Globus pallidus (tissue), 1 donor: ENCODE measurements at regions not wholly inside any gene's neighbourhood (a gene's known extent, or its start where the extent isn't known, plus 50 kb on each side); places are given as distances from the start of the nearest gene placed in this dataset.
A peak's percentile ranks its signal among the peaks of the same experiment; 100 is the strongest.

ENCODE experiments used
- DNase-seq: peaks from one replicate; pipeline ENCODE4 v3.0.0-alpha.2; 2015; ENCODE audit warnings: low spot score

DNA sequence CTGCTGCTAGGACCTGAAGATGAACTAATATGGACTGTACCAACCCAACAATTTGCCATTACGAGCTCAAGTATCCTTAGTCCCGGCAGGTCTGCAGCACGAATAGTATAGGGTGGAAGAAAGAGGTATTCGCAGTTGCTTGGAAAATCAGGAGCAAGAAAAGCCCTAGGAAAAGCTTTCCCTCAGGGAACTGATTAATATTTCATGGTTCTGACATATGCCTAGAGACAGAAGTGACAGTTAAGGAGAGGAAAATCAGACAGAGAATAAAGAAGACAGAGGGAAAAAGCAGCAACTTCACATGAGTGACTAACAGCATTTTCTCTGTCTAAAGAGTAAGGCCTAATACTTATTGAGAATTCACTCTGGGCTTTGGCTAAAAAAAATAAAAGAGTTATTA, 602.9 kb upstream of the ATP2B1 start:
- no peak for DNase-seq

DNA sequence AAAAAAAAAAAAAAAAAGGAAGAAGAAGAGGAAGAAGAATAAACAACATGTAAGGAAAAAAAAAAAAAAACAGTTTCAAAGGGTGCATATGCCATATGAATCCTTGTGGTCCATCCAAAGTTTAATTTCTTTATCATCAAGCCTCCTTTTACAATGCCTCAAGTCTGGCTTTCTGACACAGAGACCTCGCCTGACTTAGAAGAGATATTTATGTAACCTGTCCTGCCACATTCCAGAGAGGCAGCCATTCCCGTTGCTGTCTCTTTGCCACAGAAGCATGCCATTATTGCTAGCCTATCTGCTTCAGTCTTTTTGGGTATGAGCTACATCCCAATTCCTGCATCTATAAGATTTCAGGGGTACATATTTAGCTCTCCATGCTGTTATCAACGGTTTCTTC, 596.7 kb upstream of the ATP2B1 start:
- no peak for DNase-seq

DNA sequence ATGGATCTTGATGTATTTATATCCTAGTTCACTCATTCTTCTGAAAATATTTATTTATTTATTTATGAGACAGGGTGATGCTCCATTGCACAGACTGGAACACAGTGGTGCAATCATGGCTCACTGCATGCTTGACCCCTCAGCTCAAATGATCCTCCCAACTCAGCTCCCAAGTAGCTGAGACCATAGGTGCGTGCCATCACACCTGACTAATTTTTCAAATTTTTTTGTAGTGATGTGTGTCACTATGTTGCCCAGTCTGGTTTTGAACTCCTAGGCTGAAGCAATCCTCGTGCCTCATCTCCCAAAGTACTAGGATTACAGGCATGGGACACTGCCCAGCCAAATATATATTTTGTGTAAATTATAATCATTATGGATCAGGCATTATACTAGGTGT, 595.6 kb upstream of the ATP2B1 start:
- DNase-seq, result no peak

DNA sequence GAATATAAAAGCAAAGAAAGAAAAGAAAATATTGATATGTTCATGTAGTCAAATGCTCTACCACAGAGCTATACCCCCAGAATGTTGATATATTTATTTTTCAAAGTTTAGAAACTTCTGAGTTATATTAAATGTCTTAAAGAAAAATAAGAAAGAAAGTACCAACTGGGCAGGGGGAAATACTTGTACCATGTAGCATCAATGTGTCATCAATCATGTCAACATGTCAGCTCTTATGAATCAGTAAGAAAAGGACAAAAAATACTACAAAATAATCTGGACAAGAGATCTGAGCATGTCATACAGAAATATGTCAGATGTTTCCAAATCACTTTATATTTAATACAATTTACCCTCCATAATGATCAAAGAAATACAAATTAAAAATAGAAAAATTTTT, 595.1 kb upstream of the ATP2B1 start:
- no peak for DNase-seq

DNA sequence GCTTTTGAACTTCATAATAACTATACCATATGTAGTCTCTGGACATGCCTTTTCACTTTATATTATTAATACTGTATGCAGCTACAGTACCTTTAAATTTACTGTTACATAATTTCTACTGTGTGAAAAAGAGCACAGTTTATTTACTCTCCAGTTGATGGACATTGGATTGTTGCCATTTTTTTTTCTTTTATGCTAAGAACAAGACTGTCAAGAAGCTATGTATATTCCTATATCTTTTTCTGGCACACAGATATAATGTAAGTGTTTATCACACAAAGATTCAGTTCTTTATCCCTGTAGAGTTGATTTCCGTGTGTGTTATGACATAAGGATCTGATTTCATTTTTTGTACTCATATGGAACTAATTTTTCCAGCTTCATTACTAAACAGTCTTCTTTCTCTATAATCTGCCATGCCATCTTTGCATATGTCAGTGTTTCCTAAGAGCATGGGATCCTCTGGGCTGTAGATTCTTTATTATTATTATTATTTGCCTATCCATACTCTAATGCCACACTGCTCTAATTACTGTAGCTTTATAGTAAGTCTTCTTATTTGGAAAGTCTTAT, 593.0 kb upstream of the ATP2B1 start:
- no peak for DNase-seq

DNA sequence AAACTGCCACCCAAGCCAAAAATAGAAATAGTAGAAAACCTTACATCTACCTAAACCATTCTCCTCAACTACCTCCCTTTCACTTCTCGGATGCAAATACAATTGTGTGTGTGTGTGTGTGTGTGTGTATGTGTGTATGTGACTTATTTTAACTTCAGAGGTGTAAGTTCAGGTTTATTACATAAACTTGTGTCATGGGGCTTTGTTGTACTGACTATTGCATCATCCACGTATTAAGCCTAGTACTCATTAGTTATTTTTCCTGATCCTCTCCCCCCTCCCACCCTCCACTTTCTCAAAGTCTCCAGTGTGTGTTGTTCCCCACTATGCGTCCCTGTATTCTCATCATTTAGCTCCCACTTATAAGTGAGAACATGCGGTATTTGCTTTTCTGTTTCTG, 592.5 kb upstream of the ATP2B1 start:
- no peak for DNase-seq

DNA sequence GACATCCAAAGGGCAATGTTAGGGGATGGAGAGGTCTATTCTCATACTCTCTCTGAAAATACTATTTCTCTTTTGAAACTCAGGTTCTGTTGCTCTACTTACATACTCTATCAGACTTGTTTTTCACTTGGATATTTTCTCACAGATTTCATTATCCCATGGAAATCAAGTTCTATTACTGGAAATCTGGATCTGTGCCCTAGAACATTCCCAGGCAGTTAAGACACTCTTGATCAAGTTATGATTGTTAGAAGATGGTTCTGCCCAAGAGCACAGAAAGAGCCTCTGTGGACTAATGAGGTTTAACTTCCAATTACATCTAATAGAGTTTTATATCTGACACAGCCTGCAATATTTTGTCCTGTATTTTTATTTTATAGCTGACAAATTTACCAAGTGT, 591.0 kb upstream of the ATP2B1 start:
- DNase-seq, result no peak

DNA sequence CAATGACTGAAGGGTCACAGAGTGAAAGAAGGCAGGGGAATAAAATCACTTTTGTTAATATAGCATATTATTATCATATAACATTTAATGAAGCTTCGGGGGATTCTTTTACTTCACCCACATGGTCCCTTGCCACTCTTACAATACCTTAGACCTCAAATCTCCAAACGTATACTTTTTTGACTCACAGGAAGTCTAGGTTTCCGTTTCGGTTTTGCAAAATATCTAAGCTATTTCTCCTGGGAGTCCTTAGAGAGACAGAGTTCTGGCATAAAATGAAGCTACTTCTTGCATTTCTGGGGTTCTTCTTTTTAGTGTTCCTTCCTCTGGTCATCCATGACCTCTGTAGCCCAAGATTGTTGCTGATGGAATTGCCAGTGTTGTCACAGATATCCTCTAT, 590.5 kb upstream of the ATP2B1 start:
- no peak for DNase-seq

DNA sequence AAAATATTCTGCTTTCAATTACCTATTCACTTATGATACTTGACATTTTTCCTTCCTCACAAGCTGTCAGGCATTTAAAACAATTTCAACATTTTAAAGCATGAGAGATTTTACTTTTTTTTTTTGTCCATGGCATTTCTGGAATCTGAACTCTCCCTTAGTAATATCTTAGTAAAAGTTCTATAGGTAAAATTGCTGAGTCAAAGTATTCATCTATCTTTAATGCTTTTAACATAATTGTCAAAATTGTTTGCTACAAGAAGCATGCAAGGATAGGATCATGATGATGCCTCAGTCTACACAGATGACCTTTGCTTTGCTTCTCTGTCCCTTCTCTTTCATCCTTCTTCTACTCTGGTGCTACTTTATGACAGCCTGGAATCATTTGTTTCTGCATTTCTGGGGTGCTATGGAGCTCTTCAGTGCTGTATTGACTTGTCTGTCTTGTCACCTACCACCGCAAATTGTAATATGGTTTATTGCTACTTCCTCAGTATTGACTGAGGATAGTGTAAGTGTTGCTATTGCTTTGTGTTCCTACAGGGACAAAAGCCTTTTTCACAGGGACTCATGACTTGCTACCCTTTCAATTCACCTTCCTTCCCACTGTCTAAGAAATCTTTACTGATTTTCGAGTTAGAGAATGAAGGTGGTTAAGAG, 589.8 kb upstream of the ATP2B1 start:
- DNase-seq, result no peak

DNA sequence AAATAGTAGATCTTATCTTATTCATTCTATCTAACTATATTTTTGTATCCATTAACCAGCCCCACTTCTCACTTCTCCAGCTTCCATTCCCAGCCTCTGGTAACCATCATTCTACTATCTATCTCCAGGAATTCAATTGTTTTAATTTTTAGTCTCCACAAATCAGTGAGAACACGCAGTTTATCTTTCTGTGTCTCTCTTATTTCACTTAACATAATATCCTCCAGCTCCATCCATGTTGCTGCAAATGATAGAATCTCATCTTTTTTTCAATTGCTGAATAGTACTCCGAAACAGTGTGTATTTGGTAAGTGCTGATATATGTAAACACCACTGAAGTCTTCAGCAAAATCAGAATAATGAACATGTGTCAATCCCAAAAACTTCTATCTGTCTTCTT, 587.2 kb upstream of the ATP2B1 start:
- DNase-seq, result no peak

DNA sequence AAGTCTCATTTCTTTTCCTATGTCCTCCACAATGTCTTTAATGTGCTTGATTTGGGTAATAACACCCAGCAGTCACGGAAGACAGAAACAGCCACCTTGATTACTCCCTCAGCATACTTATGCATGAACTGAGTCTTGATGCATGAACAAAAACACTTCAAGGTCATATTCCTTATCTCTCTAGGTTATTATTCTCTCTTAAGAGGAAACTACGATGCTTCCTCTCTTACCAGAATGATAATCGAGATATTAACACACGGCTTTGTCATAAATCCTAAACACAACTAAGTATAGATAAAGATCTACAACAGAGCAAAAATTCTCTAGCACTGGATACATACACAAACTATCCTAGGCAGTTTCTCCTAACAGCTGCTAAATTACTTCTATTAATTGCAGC, 583.5 kb upstream of the ATP2B1 start:
- DNase-seq, result no peak

DNA sequence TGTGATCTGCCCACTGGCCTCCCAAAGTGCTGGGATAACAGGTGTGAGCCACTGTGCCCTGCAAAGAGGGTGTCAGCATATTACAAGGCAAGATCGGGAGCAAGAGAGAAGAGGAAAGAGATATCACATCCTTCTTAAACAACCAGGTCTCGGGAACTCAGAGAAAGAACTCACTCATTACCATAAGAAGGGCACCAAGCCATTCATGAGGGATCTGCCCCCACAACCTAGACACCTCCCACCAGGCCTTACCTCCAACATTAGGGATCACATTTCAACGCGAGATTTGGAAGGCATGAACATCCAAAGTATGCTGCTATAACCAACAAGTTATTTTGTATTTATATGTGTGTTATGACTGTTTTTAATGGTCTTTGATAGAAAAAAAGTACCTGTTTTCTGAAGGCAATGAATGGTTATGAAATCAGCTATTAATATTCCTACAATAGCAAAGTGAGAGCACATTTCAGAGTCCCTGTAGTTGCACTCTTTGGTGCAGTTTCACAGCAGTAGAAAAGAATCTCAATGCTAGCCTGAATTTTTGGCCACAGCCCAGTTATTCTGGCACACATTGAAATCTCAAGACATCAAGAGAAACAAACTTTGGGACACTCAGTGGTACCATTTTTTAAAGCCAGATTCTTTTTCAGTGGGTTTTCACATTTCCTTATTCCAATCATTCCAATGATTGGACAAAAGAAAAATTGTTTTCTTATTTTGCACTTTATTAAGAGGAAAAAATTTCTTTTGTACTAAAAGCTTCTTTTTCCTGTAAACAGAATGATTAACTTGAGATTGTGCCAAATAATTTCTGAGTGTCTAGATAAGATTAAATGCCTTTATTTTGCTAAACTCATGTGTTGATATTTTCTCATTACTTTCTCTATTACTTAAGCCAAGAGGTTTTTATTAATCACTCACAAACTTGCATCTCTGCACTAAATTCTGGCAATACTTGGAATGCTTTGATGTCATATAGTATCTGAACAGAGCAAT, 582.6 kb upstream of the ATP2B1 start:
- DNase-seq, result peak; percentile 6

DNA sequence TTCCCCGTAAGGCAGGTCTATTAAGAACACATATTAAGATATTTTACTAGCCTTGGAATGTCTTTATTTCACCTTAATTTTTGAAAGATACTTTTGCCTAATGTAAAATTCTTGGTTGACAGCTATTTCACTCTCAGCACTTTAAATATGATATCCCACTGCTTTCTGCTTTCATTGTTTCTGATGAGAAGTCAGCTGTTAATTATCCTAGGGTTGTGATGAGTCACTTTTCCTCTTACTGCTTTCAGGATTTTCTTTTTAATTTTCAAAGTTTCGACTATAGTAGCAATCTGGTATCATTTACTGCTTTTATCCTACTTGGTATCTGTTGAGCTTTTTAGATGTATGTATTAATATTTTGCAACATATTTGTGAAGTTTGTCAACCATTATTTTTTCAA, 578.9 kb upstream of the ATP2B1 start:
- no peak for DNase-seq

DNA sequence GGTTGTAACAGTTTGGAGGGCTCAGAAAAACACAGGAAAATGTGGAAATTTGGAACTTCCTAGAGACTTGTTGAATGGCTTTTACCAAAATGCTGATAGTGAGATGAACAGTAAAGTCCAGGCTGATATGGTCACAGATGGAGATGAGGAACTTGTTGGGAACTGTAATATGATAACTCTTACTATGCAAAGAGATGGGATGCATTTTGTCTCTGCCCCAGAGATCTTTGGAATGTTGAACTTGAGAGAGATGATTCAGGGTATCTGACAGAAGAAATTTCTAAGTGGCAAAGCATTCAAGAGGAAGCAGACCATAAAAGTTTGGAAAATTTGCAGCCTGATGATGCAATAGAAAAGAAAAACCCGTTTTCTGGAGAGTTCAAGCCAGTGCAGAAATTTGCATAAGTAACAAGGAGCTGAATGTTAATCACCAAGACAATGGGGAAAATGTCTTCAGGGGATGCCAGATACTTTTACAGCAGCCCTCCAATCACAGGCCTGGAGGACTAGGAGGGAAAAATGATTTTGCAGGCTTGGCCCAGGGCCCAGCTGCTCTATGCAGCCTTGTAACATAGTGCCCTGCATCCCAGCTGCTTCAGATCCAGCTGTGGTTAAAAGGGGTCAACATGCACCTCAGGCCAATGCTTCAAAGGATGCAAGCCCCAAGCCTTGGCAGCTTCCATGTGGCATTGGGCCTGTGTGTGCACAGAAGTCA, 572.7 kb upstream of the ATP2B1 start:
- no peak for DNase-seq

DNA sequence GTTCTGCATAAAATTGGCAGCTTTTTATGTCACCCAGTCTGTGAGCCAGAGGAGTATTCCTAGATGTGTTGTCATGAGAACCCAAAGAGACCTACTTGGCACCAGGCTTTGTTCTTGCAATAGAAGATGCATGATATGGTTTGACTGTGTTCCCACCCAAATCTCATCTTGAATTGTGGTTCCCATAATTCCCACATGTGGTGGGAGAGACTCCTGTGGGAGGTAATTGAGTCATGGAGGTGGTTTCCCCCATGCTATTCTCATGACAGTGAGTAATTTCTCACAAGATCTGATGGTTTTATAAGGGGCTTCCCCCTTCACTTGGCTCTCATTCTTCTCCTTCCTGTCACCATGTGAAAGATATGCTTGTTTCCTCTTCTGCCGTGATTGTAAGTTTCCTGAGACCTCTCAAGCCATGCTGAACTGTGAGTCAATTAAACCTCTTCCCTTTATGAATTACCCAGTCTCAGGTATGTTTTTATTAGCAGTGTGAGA, 572.0 kb upstream of the ATP2B1 start:
- DNase-seq, result no peak

DNA sequence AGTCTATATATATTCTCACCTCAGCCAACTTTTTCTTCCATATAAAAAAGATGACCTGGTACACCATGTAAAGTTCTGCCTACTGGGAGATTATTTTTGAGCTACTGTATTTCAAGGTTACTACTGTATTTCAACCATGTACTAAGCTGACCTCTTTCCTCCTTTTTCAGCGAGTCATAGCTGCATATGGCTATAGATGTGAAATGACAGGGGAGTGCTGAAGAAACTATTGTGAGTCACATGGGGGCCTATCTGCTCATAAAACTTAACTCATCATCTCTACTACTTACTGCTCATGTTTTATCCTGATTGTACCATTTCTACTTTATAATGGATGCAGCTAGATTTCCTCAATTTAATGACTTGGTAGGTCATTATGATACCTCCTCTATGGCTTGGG, 571.4 kb upstream of the ATP2B1 start:
- no peak for DNase-seq

DNA sequence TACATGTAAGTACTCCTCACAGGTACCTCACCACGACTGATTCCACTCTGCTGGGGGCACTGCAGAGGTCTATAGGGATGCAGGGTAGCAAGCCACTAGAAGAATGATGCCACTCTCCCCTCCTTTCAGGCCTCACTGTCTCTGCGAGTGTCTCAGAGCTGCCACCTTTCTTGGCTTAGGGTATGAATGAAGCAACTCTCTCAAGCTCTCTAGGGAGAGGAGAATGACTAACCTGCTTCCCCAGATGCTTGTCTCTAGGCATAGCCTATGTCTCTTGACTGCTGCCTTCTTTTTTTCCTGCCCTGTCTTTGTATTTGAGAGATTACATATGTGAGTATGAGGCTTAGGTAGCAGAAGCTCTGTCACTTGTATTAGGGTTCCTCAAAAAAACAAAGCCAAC, 566.5 kb upstream of the ATP2B1 start:
- no peak for DNase-seq

DNA sequence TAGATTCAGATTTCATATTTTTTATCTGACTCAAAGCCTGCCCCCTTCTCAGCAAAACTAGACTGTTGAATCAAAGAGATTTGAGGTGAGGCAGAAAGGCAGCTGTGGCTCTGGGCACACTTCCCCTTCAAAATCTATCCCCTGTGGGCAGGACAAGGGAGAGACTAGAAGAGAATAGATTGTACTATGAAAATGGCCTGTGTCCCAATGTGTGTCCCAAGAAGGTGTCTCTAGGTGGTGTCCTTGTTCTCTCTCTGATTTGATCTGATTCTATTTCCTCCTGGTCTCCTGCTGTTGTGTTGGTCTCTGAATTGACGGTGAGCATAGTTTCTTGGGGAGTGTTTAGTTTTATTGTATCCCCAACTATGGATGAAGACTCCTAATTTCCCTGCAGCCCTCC, 565.8 kb upstream of the ATP2B1 start:
- DNase-seq, result no peak

DNA sequence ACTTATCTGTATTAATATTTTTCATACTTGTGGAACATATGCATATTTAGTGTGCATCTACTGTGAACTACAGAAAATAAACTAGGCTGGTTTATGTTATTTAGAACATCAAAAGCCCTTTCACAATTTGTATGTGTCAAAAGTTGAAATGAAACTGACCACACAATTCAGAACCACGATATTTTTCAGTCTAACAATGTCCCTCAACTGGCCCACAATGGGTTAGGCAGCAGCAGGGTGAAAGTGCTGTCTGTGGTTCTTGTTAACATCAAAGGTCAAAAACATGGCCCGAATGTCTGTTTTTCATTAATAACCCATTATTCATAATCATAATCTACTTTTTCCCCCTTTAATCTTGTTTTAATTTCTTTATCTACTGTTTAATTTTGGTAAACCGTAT, 559.9 kb upstream of the ATP2B1 start:
- no peak for DNase-seq

DNA sequence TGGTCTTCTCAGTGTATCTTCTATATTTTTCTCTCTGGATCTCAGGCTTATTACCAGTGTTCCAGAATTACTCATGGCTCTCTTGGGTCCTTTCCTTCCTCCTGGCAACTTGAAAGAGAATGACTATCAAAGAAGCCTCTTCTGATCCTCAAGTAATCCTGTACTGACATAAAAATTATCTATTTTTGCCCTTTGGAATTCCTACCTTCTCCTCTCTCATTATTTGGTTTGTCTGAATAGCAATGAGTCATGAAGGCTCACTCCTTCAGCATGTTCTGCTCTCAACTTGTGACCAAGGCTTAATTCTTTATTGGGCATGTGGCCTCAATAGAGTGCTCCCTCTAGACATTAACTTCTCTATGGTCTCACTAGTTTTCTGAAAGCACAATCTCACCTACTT, 553.6 kb upstream of the ATP2B1 start:
- DNase-seq, result no peak

DNA sequence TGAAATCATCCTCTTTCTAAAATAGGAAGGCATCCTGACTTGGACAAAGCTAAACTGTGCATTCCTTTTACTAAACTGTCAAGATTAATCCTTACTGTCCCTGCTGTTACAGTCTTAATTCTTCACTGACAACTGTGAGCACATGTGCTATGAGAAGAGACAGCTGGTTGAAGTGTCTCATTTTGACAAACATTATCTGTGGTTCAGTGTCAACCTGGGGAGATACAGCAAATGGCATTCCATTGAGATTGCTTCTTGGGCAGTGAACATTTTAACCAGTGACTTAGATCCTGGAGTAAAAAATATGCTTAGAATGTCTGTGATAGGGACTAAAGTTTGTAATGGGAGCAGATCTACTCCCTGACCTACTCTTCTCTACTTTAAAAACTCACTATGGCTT, 552.6 kb upstream of the ATP2B1 start:
- DNase-seq, result no peak

DNA sequence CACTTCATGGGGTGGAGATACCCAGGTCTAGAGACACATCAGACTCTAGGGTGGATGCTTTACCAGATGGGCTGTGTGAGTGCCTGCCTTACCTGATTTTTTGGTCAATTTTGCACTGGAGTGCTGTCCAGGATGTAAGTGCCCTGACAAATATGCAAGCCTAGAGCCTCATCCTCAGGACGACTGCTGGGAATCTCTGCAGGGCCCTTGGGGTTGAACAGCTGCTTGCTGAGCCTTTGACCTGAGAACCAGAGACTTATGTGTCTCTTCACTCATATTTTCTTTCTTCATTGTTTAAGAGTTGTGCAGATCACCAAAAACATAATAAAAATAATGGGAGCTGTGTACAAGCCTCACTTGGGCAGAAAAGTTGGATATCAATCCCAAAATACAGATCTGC, 551.5 kb upstream of the ATP2B1 start:
- no peak for DNase-seq
